ENCODE measurements at regions not wholly inside any gene's neighbourhood (a gene's known extent, or its start where the extent isn't known, plus 50 kb on each side); places are given as distances from the start of the nearest gene placed in this dataset.

GRCh38 chr3:144341471-144341870, 369.8 kb downstream of the DIPK2A start:
- CTCF ChIA-PET: interaction anchor here (0.7 to 1.0 kb wide), 2 partner anchors 26 to 72 kb away, joined by 3 to 4 read pairs; no protein-coding TSS in a partner anchor
- POLR2A ChIA-PET: no interaction called here
- no peak for TF ChIP-seq LEF1 (IDR thresholded peaks at IDR 0.05; ENCODE audit: borderline replicate concordance)
- no peak for TF ChIP-seq L3MBTL2 (conservative IDR thresholded peaks at IDR 0.05)
- TF ChIP-seq SUZ12 (IDR thresholded peaks at IDR 0.05): no peak
- TF ChIP-seq SP1 (IDR thresholded peaks at IDR 0.05): no peak
- TF ChIP-seq HDGF (IDR thresholded peaks at IDR 0.05; ENCODE audit: borderline replicate concordance): no peak
- no peak for TF ChIP-seq NFRKB (IDR thresholded peaks at IDR 0.05)
- no peak for TF ChIP-seq ELF4 (IDR thresholded peaks at IDR 0.05)
- no peak for TF ChIP-seq ZNF384 (IDR thresholded peaks at IDR 0.05)
- TF ChIP-seq FOXA1 (IDR thresholded peaks at IDR 0.05): no peak
- no peak for TF ChIP-seq ARNT (IDR thresholded peaks at IDR 0.05)
- TF ChIP-seq FOXM1 (IDR thresholded peaks at IDR 0.05; ENCODE audit: borderline replicate concordance): no peak
- TF ChIP-seq BHLHE40 (IDR thresholded peaks at IDR 0.05; ENCODE audit: borderline replicate concordance): no peak
- no peak for TF ChIP-seq TARDBP (IDR thresholded peaks at IDR 0.05)
- TF ChIP-seq CTBP1 (IDR thresholded peaks at IDR 0.05; ENCODE audit: borderline replicate concordance): no peak
- no peak for TF ChIP-seq FOXK2 (IDR thresholded peaks at IDR 0.05)

GRCh38 chr3:144343343-144343742, 371.7 kb downstream of the DIPK2A start:
- CTCF ChIA-PET: no interaction called here
- no peak for DNase-seq (ENCODE audit: extremely low spot score)
- no peak for TF ChIP-seq TARDBP (IDR thresholded peaks at IDR 0.05)
- no peak for TF ChIP-seq ZNF384 (IDR thresholded peaks at IDR 0.05)
- no peak for TF ChIP-seq FOXA1 (IDR thresholded peaks at IDR 0.05)
- POLR2A ChIA-PET: no interaction called here

More at GRCh38 chr3:144341471-144341870, 369.8 kb downstream of the DIPK2A start:
- DNase-seq (ENCODE audit: extremely low spot score): no peak

GRCh38 chr3:144343777-144344176, 372.2 kb downstream of the DIPK2A start:
- POLR2A ChIA-PET: no interaction called here
- TF ChIP-seq NFRKB (IDR thresholded peaks at IDR 0.05): no peak
- no peak for TF ChIP-seq BHLHE40 (IDR thresholded peaks at IDR 0.05; ENCODE audit: borderline replicate concordance)
- no peak for TF ChIP-seq FOXM1 (IDR thresholded peaks at IDR 0.05; ENCODE audit: borderline replicate concordance)
- no peak for TF ChIP-seq SUZ12 (IDR thresholded peaks at IDR 0.05)
- TF ChIP-seq ZNF384 (IDR thresholded peaks at IDR 0.05): no peak
- TF ChIP-seq TARDBP (IDR thresholded peaks at IDR 0.05): no peak
- no peak for TF ChIP-seq CTBP1 (IDR thresholded peaks at IDR 0.05; ENCODE audit: borderline replicate concordance)
- TF ChIP-seq LEF1 (IDR thresholded peaks at IDR 0.05; ENCODE audit: borderline replicate concordance): no peak
- TF ChIP-seq SP1 (IDR thresholded peaks at IDR 0.05): no peak
- no peak for TF ChIP-seq PKNOX1 (IDR thresholded peaks at IDR 0.05)
- no peak for TF ChIP-seq HDGF (IDR thresholded peaks at IDR 0.05; ENCODE audit: borderline replicate concordance)
- no peak for TF ChIP-seq FOXK2 (IDR thresholded peaks at IDR 0.05)
- TF ChIP-seq ELF4 (IDR thresholded peaks at IDR 0.05): no peak
- no peak for TF ChIP-seq FOXA1 (IDR thresholded peaks at IDR 0.05)
- TF ChIP-seq ARNT (IDR thresholded peaks at IDR 0.05): no peak
- TF ChIP-seq L3MBTL2 (conservative IDR thresholded peaks at IDR 0.05): no peak
- no peak for DNase-seq (ENCODE audit: extremely low spot score)
- CTCF ChIA-PET: no interaction called here

GRCh38 chr3:144344925-144345548, 373.4 kb downstream of the DIPK2A start:
- TF ChIP-seq FOXA1 (IDR thresholded peaks at IDR 0.05): no peak
- no peak for TF ChIP-seq FOXK2 (IDR thresholded peaks at IDR 0.05)
- no peak for TF ChIP-seq BHLHE40 (IDR thresholded peaks at IDR 0.05; ENCODE audit: borderline replicate concordance)
- TF ChIP-seq LEF1 (IDR thresholded peaks at IDR 0.05; ENCODE audit: borderline replicate concordance): no peak
- no peak for TF ChIP-seq SUZ12 (IDR thresholded peaks at IDR 0.05)
- no peak for TF ChIP-seq SP1 (IDR thresholded peaks at IDR 0.05)
- TF ChIP-seq TARDBP (IDR thresholded peaks at IDR 0.05): no peak
- no peak for TF ChIP-seq ZNF384 (IDR thresholded peaks at IDR 0.05)
- no peak for TF ChIP-seq ELF4 (IDR thresholded peaks at IDR 0.05)
- TF ChIP-seq FOXM1 (IDR thresholded peaks at IDR 0.05; ENCODE audit: borderline replicate concordance): no peak
- TF ChIP-seq CTBP1 (IDR thresholded peaks at IDR 0.05; ENCODE audit: borderline replicate concordance): no peak
- no peak for TF ChIP-seq NFRKB (IDR thresholded peaks at IDR 0.05)
- no peak for TF ChIP-seq PKNOX1 (IDR thresholded peaks at IDR 0.05)
- TF ChIP-seq HDGF (IDR thresholded peaks at IDR 0.05; ENCODE audit: borderline replicate concordance): no peak
- POLR2A ChIA-PET: no interaction called here
- no peak for DNase-seq (ENCODE audit: extremely low spot score)
- CTCF ChIA-PET: no interaction called here

GRCh38 chr3:144350125-144350524, 378.5 kb downstream of the DIPK2A start:
- POLR2A ChIA-PET: no interaction called here
- no peak for TF ChIP-seq SP1 (IDR thresholded peaks at IDR 0.05)
- no peak for TF ChIP-seq NFRKB (IDR thresholded peaks at IDR 0.05)
- no peak for TF ChIP-seq TARDBP (IDR thresholded peaks at IDR 0.05)
- no peak for TF ChIP-seq FOXM1 (IDR thresholded peaks at IDR 0.05; ENCODE audit: borderline replicate concordance)
- no peak for TF ChIP-seq ELF4 (IDR thresholded peaks at IDR 0.05)
- no peak for TF ChIP-seq ARNT (IDR thresholded peaks at IDR 0.05)
- no peak for TF ChIP-seq LEF1 (IDR thresholded peaks at IDR 0.05; ENCODE audit: borderline replicate concordance)
- no peak for TF ChIP-seq HDGF (IDR thresholded peaks at IDR 0.05; ENCODE audit: borderline replicate concordance)
- no peak for DNase-seq (ENCODE audit: extremely low spot score)
- CTCF ChIA-PET: no interaction called here

- no peak for DNase-seq (ENCODE audit: extremely low spot score)
These were observed 379.4 kb downstream of the DIPK2A start for GRCh38 chr3:144351011-144351410.

More at GRCh38 chr3:144351011-144351410, 379.4 kb downstream of the DIPK2A start:
- POLR2A ChIA-PET: no interaction called here
- CTCF ChIA-PET: no interaction called here
- TF ChIP-seq BHLHE40 (IDR thresholded peaks at IDR 0.05; ENCODE audit: borderline replicate concordance) (no peak), LEF1 (IDR thresholded peaks at IDR 0.05; ENCODE audit: borderline replicate concordance) (no peak), L3MBTL2 (conservative IDR thresholded peaks at IDR 0.05) (no peak), NFRKB (IDR thresholded peaks at IDR 0.05) (no peak), CTBP1 (IDR thresholded peaks at IDR 0.05; ENCODE audit: borderline replicate concordance) (no peak), FOXA1 (IDR thresholded peaks at IDR 0.05) (no peak), ZNF384 (IDR thresholded peaks at IDR 0.05) (no peak)
